ENCODE measurements at regions not wholly inside any gene's neighbourhood (a gene's known extent, or its start where the extent isn't known, plus 50 kb on each side); places are given as distances from the start of the nearest gene placed in this dataset.
A peak's percentile ranks its signal among the peaks of the same experiment; 100 is the strongest.

DNA sequence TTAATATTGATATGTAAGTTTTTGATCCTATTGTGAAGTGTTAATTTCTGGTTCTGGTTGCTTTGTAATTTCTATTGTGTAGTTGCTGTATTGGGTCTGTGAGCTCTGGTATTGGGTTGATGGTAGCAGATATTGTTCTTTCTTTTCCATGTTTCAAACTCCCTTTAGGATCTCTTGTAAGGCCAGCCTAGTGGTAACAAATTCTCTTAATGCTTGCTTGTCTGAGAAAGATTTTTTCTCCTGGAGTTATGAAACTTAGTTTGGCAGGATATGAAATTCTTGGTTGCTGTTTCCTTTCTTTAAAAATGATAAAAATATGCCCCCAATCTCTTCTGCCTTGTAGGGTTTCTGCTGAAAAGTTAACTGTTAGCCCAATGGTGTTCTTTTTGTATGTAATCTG is 268.6 kb upstream of the PLSCR5 start:
- in situ Hi-C loops (cut with MboI): no loop called here
- no peak overlapping the region for H3K4me2 ChIP-seq (ENCODE audit: unreplicated experiment)
- TF ChIP-seq EZH2 (IDR thresholded peaks at IDR 0.05; ENCODE audit: insufficient read depth, poor library complexity, severe bottlenecking) (no peak), EZH2phosphoT487 (IDR thresholded peaks at IDR 0.05; ENCODE audit: insufficient read depth, low read depth) (no peak)
- H3K9ac ChIP-seq: no peak overlapping the region
- H2AFZ ChIP-seq: no peak overlapping the region
- H3K79me2 ChIP-seq (ENCODE audit: insufficient read depth): no peaks in the 10 kb centered on the region
- no peaks in the 10 kb centered on the region for H3K9me2 ChIP-seq (ENCODE audit: insufficient read depth)
- H3K27ac ChIP-seq: no peak overlapping the region
- no peaks in the 10 kb centered on the region for H3F3A ChIP-seq (ENCODE audit: insufficient read depth)
- H3K4me3 ChIP-seq: no peak overlapping the region
- H3K27me3 ChIP-seq (replicated peaks; ENCODE audit: insufficient read depth): no peaks in the 10 kb centered on the region
- H3K9me3 ChIP-seq (ENCODE audit: low read depth): no peaks in the 10 kb centered on the region
- no peak for DNase-seq
- H3K36me3 ChIP-seq (ENCODE audit: low read depth): no peaks in the 10 kb centered on the region
- H4K20me1 ChIP-seq (ENCODE audit: insufficient read depth): no peaks in the 10 kb centered on the region
- no peaks in the 10 kb centered on the region for H3K4me1 ChIP-seq (ENCODE audit: insufficient read depth)

DNA sequence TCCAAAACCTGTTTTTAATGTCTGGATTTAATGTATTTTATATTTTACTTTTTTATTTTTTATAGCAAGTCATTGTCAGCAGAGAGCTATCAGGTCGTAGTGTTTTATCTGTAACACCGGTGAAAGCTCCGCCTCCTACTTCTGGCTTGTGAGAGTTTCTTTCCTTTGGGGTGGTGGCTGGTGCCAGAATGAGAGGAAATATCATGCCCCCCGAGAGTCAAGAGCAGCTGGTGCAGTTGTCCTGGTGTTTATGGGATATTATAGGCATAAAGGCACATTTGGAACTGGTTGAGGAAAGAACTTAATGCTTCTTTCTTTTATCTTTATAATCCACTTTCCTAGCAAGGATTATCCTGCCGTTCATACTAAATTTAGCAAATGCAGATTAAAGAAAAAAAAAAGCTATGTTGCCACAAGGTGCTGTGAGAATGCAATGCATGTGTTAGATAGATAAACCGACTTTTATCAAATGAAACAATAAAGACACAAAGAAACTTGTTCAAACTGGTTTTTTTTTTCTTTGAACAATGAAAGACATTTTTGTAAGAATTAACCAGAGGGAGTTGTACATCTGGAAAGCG is 260.1 kb upstream of the PLSCR5 start:
- Histone ChIP-seq H3K9me3 (ENCODE audit: low read depth) (no peaks in the 10 kb centered on the region), H3K79me2 (ENCODE audit: insufficient read depth) (no peaks in the 10 kb centered on the region), H3K27ac (no peak overlapping the region), H3K9ac (no peak overlapping the region), H3K4me1 (ENCODE audit: insufficient read depth) (no peaks in the 10 kb centered on the region), H3K9me2 (ENCODE audit: insufficient read depth) (no peaks in the 10 kb centered on the region), H2AFZ (peak overlapping the region; percentile 43; the same call in 1 of the 2 replicates), H4K20me1 (ENCODE audit: insufficient read depth) (no peaks in the 10 kb centered on the region), H3K36me3 (ENCODE audit: low read depth) (no peaks in the 10 kb centered on the region), H3K4me3 (no peak overlapping the region), H3K4me2 (ENCODE audit: unreplicated experiment) (no peak overlapping the region), H3K27me3 (replicated peaks; ENCODE audit: insufficient read depth) (no peaks in the 10 kb centered on the region), H3F3A (ENCODE audit: insufficient read depth) (no peaks in the 10 kb centered on the region)
- 47 to 49% methylated on average over 7 of the region's 7 CpGs for WGBS, 2 experiments (ENCODE audit: low coverage in 1 of 2, low lambda C conversion rate in 2 of 2, missing lambda C conversion rate in 2 of 2)
- TF ChIP-seq EZH2 (IDR thresholded peaks at IDR 0.05; ENCODE audit: insufficient read depth, poor library complexity, severe bottlenecking) (no peak), EZH2phosphoT487 (IDR thresholded peaks at IDR 0.05; ENCODE audit: insufficient read depth, low read depth) (no peak)
- no peak for DNase-seq
- in situ Hi-C loops (cut with MboI): no loop called here

DNA sequence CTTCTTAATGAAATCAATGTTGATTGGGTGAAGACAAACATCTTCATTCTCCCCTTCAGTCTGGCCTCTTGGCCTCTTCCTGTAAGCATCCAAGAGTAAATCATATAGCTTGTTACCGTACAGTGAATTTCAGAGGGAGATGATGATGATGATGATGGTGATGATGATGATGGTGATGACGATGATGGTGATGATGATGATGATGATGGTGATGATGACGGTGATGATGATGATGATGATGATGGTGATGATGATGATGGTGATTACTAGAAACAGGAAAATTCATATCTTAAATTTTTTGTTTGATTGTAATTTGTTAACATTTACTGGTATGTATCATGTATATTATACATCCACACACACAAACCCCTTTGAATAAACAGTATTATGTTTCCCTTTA is 256.1 kb upstream of the PLSCR5 start:
- H3K4me1 ChIP-seq (ENCODE audit: insufficient read depth): no peaks in the 10 kb centered on the region
- no peak overlapping the region for H3K4me3 ChIP-seq
- no peak overlapping the region for H3K9ac ChIP-seq
- no peak overlapping the region for H3K27ac ChIP-seq
- no peak overlapping the region for H3K4me2 ChIP-seq (ENCODE audit: unreplicated experiment)
- TF ChIP-seq EZH2phosphoT487 (IDR thresholded peaks at IDR 0.05; ENCODE audit: insufficient read depth, low read depth): no peak
- no peak for TF ChIP-seq EZH2 (IDR thresholded peaks at IDR 0.05; ENCODE audit: insufficient read depth, poor library complexity, severe bottlenecking)
- in situ Hi-C loops (cut with MboI): no loop called here
- H3F3A ChIP-seq (ENCODE audit: insufficient read depth): no peaks in the 10 kb centered on the region
- no peaks in the 10 kb centered on the region for H3K79me2 ChIP-seq (ENCODE audit: insufficient read depth)
- H3K27me3 ChIP-seq (replicated peaks; ENCODE audit: insufficient read depth): no peaks in the 10 kb centered on the region
- no peak overlapping the region for H2AFZ ChIP-seq
- H4K20me1 ChIP-seq (ENCODE audit: insufficient read depth): no peaks in the 10 kb centered on the region
- no peak for DNase-seq
- WGBS, 2 experiments (ENCODE audit: low coverage in 1 of 2, low lambda C conversion rate in 2 of 2, missing lambda C conversion rate in 2 of 2): 89 to 97% methylated on average over 3 of the region's 3 CpGs
- H3K9me3 ChIP-seq (ENCODE audit: low read depth): no peaks in the 10 kb centered on the region
- H3K36me3 ChIP-seq (ENCODE audit: low read depth): no peaks in the 10 kb centered on the region
- no peaks in the 10 kb centered on the region for H3K9me2 ChIP-seq (ENCODE audit: insufficient read depth)

DNA sequence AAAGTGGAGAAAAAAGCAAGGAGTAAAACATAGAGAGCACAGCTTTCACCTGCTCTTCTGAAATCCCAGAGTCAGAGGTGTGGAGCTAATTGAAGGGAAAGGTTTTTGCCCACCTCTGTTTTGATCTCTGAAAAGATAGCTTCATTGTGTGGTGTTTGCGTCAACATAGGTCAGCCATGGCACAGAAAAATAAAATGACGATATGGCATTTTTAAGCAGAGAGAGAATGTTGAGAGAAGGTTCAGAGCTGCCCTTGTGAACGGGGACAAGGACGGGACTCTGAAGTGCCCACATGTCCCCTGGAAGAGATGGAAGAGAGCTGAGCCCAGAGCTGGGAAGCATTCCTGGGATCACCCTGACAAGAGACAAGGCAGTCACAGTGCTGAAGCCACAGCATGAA is 249.4 kb upstream of the PLSCR5 start:
- Histone ChIP-seq H3K27ac (no peak overlapping the region), H2AFZ (no peak overlapping the region), H3K4me2 (ENCODE audit: unreplicated experiment) (no peak overlapping the region), H3K4me3 (no peak overlapping the region), H3F3A (ENCODE audit: insufficient read depth) (no peaks in the 10 kb centered on the region), H3K36me3 (ENCODE audit: low read depth) (no peaks in the 10 kb centered on the region), H3K9me3 (ENCODE audit: low read depth) (no peaks in the 10 kb centered on the region), H4K20me1 (ENCODE audit: insufficient read depth) (no peaks in the 10 kb centered on the region), H3K9ac (no peak overlapping the region), H3K27me3 (replicated peaks; ENCODE audit: insufficient read depth) (no peaks in the 10 kb centered on the region), H3K4me1 (ENCODE audit: insufficient read depth) (no peaks in the 10 kb centered on the region), H3K9me2 (ENCODE audit: insufficient read depth) (no peaks in the 10 kb centered on the region), H3K79me2 (ENCODE audit: insufficient read depth) (no peaks in the 10 kb centered on the region)
- no peak for TF ChIP-seq EZH2phosphoT487 (IDR thresholded peaks at IDR 0.05; ENCODE audit: insufficient read depth, low read depth)
- no peak for TF ChIP-seq EZH2 (IDR thresholded peaks at IDR 0.05; ENCODE audit: insufficient read depth, poor library complexity, severe bottlenecking)
- WGBS, 2 experiments (ENCODE audit: low coverage in 1 of 2, low lambda C conversion rate in 2 of 2, missing lambda C conversion rate in 2 of 2): 80 to 89% methylated on average over 4 of the region's 4 CpGs
- in situ Hi-C loops (cut with MboI): no loop called here
- DNase-seq: no peak

DNA sequence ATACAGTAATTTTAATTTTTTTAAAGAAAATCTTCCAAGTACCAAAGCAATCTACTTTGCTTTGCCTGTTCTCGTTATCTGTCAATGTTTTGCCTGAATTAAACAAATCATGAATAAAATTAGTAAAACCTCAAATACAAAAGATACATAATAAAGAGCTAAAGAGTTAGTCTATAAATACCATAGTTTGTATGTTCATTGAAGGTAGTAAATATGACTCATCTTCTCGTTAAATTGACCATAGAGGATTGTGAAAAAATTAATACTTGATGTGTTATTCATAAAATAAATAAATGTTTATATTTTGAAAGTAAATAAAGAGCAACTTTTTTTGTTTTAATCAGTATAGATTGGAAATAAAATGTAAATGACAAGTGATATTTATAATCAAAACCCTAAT is 246.5 kb upstream of the PLSCR5 start:
- no peaks in the 10 kb centered on the region for H3K27me3 ChIP-seq (replicated peaks; ENCODE audit: insufficient read depth)
- H3K9me2 ChIP-seq (ENCODE audit: insufficient read depth): no peaks in the 10 kb centered on the region
- no peak overlapping the region for H2AFZ ChIP-seq
- no peak overlapping the region for H3K9ac ChIP-seq
- H3K4me3 ChIP-seq: no peak overlapping the region
- no peaks in the 10 kb centered on the region for H3K79me2 ChIP-seq (ENCODE audit: insufficient read depth)
- 80 to 86% methylated on average over 2 of the region's 2 CpGs for WGBS, 2 experiments (ENCODE audit: low coverage in 1 of 2, low lambda C conversion rate in 2 of 2, missing lambda C conversion rate in 2 of 2)
- H3K27ac ChIP-seq: no peak overlapping the region
- DNase-seq: no peak
- no peaks in the 10 kb centered on the region for H3K36me3 ChIP-seq (ENCODE audit: low read depth)
- no peak for TF ChIP-seq EZH2 (IDR thresholded peaks at IDR 0.05; ENCODE audit: insufficient read depth, poor library complexity, severe bottlenecking)
- no peak for TF ChIP-seq EZH2phosphoT487 (IDR thresholded peaks at IDR 0.05; ENCODE audit: insufficient read depth, low read depth)
- H3K4me1 ChIP-seq (ENCODE audit: insufficient read depth): no peaks in the 10 kb centered on the region
- no peak overlapping the region for H3K4me2 ChIP-seq (ENCODE audit: unreplicated experiment)
- H3K9me3 ChIP-seq (ENCODE audit: low read depth): no peaks in the 10 kb centered on the region
- in situ Hi-C loops (cut with MboI): no loop called here
- H3F3A ChIP-seq (ENCODE audit: insufficient read depth): no peaks in the 10 kb centered on the region
- no peaks in the 10 kb centered on the region for H4K20me1 ChIP-seq (ENCODE audit: insufficient read depth)
